Mesothelial cell of epicardium (in vitro differentiated cells): ENCODE measurements at regions not wholly inside any gene's neighbourhood (a gene's known extent, or its start where the extent isn't known, plus 50 kb on each side); places are given as distances from the start of the nearest gene placed in this dataset.

Experiments
- DNase-seq, 2 experiments: peaks; one replicate each; pipeline ENCODE4 v3.0.0; 2021; ENCODE audit warnings: low spot score in 2 of 2; ENCODE audit not compliant: unreplicated experiment in 2 of 2
- H3K27ac Mint-ChIP-seq: 2 replicates; pipeline ENCODE4 v1.8.0; 2021; ENCODE audit warnings: mixed read lengths
- H3K27me3 Mint-ChIP-seq: 2 replicates; pipeline ENCODE4 v1.8.0; 2021; ENCODE audit warnings: low read depth, mixed read lengths
- H3K36me3 Mint-ChIP-seq: 2 replicates; pipeline ENCODE4 v1.8.0; 2021; ENCODE audit warnings: mixed read lengths
- H3K4me1 Mint-ChIP-seq: 2 replicates; pipeline ENCODE4 v1.8.0; 2021; ENCODE audit warnings: mixed read lengths
- H3K4me3 Mint-ChIP-seq: 2 replicates; pipeline ENCODE4 v1.8.0; 2021; ENCODE audit warnings: mild to moderate bottlenecking, moderate library complexity, mixed read lengths
- H3K9me3 Mint-ChIP-seq: 2 replicates; pipeline ENCODE4 v1.8.0; 2021; ENCODE audit warnings: mixed read lengths
- CTCF ChIP-seq: fragments of 200-600 bp; sonication (generic); IDR thresholded peaks from one replicate; pipeline ENCODE4 v1.5.0; 2021; ENCODE audit warnings: antibody characterized with exemption; ENCODE audit not compliant: unreplicated experiment

DNA sequence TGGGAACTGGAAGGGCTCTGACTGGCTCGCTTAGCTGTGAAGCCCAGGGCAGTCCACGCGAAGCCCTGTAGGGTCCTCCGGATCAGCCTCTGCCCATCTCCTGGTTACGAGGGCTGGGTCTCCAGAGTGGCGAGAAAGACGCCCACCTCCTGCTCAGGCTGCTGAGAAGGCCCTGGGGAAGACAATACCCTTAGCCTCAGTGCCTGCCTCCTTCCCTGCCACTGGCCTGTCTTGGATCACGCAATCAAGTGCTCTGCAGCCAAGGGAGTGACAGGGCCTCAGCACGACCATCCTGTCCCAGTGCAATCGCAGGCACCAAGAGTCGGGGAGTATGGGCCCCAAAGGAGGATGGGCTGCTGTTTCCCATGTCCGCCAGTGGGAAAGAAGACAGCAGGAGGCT, 165.7 kb upstream of the GLI2 start:
- Mint-ChIP-seq H3K27ac (no peak overlapping the region), H3K27me3 (peaks cover 28% of the 10 kb centered on the region), H3K9me3 (no peaks in the 10 kb centered on the region)

DNA sequence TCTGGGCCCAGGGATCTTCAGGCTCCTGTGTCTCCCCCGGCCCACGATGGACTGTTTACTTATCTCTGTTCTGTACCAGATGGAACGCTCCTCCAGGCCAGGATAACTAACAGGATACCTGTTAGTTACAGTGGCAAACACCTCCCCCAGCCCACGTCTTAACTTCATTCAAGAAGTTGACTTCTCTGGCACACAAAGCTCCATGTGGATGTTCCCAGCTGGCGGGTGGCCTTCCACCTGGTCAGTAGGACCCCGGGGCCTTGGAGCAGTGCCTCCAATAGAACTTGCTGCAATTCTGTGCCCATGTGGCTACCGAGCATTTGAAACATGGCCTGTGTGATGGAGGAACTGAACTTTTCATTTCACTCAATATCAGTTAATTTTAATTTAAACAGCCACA, 165.1 kb upstream of the GLI2 start:
- H3K36me3 Mint-ChIP-seq, result no peaks in the 10 kb centered on the region
- no peak for DNase-seq
- peaks cover 28% of the 10 kb centered on the region for H3K27me3 Mint-ChIP-seq
- H3K4me3 Mint-ChIP-seq, result no peak overlapping the region
- H3K27ac Mint-ChIP-seq, result no peak overlapping the region
- no peaks in the 10 kb centered on the region for H3K9me3 Mint-ChIP-seq
- H3K4me1 Mint-ChIP-seq, result no peaks in the 10 kb centered on the region
- no peak for TF ChIP-seq CTCF

More for the DNA sequence above, 165.7 kb upstream of the GLI2 start:
- Mint-ChIP-seq H3K4me1 (no peaks in the 10 kb centered on the region), H3K36me3 (no peaks in the 10 kb centered on the region), H3K4me3 (no peak overlapping the region)
- TF ChIP-seq CTCF, result no peak
- no peak for DNase-seq

- H3K4me1 Mint-ChIP-seq, result no peaks in the 10 kb centered on the region
- TF ChIP-seq CTCF, result no peak
- DNase-seq, result no peak
- H3K4me3 Mint-ChIP-seq, result no peak overlapping the region
- H3K9me3 Mint-ChIP-seq, result no peaks in the 10 kb centered on the region
- H3K27ac Mint-ChIP-seq, result no peak overlapping the region
- no peaks in the 10 kb centered on the region for H3K36me3 Mint-ChIP-seq
- H3K27me3 Mint-ChIP-seq, result peaks cover 28% of the 10 kb centered on the region
Measured at GRCh38 chr2:120571015-120571728, 164.5 kb upstream of the GLI2 start.

- Mint-ChIP-seq H3K4me1 (no peaks in the 10 kb centered on the region), H3K36me3 (no peaks in the 10 kb centered on the region), H3K9me3 (no peaks in the 10 kb centered on the region), H3K27ac (no peak overlapping the region), H3K4me3 (no peak overlapping the region), H3K27me3 (peaks cover 32% of the 10 kb centered on the region)
- no peak for DNase-seq
- TF ChIP-seq CTCF, result no peak
Measured at GRCh38 chr2:120572226-120572625, 163.4 kb upstream of the GLI2 start.

DNA sequence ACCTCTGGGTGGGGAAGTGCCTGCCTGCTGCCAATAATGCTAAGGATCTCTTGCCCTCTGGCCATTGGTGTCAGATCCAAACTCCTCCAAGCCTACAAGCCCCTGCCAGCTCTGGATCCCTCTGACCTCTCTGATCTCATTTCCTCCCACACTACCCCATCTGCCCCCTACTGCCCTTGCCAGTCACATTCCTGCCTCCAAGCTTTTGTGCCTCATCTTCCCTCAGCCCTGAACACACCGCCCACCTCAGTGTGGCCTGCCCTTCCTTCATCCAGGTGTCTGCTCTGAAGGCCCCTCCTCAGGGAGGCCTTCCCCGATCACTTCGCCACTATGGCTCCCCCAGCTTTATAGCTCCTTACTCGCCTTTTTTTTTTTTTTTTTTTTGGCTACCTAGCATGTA, 161.0 kb upstream of the GLI2 start:
- Mint-ChIP-seq H3K27ac (no peak overlapping the region), H3K36me3 (no peaks in the 10 kb centered on the region), H3K9me3 (no peaks in the 10 kb centered on the region), H3K4me1 (no peaks in the 10 kb centered on the region), H3K27me3 (peaks cover 41% of the 10 kb centered on the region), H3K4me3 (no peak overlapping the region)
- DNase-seq, result no peak
- TF ChIP-seq CTCF, result no peak

GRCh38 chr2:120575966-120576365, 159.7 kb upstream of the GLI2 start:
- peaks cover 48% of the 10 kb centered on the region for H3K27me3 Mint-ChIP-seq
- no peaks in the 10 kb centered on the region for H3K36me3 Mint-ChIP-seq
- H3K4me3 Mint-ChIP-seq, result no peak overlapping the region
- no peaks in the 10 kb centered on the region for H3K9me3 Mint-ChIP-seq
- H3K27ac Mint-ChIP-seq, result no peak overlapping the region
- H3K4me1 Mint-ChIP-seq, result no peaks in the 10 kb centered on the region
- no peak for TF ChIP-seq CTCF
- DNase-seq, result no peak
